ENCODE measurements at regions not wholly inside any gene's neighbourhood (a gene's known extent, or its start where the extent isn't known, plus 50 kb on each side); places are given as distances from the start of the nearest gene placed in this dataset.

GRCh38 chr4:117773064-117773936, 261.0 kb upstream of the NDST3 start:
- TF ChIP-seq CTCF (IDR thresholded peaks at IDR 0.05) = no peak
- TF ChIP-seq POLR2A (IDR thresholded peaks at IDR 0.05) = no peak

Data from lower leg skin (tissue), 3 donors.